HG02970 (cell line): ENCODE measurements at regions not wholly inside any gene's neighbourhood (a gene's known extent, or its start where the extent isn't known, plus 50 kb on each side); places are given as distances from the start of the nearest gene placed in this dataset.

Experiments used
- ATAC-seq: cut with Tn5 transposase; IDR thresholded peaks from one replicate; pipeline ENCODE4 v1.9.1; 2021; ENCODE audit warnings: mild to moderate bottlenecking, moderate library complexity, moderate number of reproducible peaks; ENCODE audit not compliant: unreplicated experiment, low FRiP score

- no peak for ATAC-seq
These were observed 284.6 kb upstream of the CDH5 start for GRCh38 chr16:66081775-66082366.

DNA sequence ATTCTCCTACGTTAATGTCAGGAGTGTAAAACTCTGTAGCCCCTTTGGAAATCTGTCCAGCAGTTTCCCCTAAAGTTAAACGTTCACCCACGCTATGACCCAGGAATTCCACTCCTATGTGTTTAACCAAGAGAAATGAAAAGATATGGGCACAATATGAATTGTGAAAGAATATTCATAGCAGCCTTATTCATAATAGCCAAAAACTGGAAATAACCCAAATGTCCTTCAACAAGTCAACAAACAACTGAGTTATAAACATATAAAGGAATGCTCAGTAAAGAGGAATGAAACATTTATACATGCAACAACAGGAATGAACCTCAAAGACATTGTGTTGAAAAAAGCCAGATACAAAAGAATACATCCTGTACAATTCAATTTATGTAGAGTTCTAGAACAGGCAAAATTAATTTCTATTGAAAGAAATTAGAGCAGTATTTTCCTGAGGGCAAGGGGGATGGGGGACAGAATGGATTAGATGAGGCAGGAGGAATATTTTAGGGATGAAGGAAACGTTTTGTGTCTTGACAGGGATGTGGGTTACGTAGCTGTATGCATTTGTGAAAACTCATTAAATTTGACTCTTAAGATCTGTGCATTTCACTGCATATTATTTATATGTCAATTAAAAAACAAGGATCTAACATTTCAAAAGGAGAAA is 286.7 kb upstream of the CDH5 start:
- ATAC-seq, result no peak

DNA sequence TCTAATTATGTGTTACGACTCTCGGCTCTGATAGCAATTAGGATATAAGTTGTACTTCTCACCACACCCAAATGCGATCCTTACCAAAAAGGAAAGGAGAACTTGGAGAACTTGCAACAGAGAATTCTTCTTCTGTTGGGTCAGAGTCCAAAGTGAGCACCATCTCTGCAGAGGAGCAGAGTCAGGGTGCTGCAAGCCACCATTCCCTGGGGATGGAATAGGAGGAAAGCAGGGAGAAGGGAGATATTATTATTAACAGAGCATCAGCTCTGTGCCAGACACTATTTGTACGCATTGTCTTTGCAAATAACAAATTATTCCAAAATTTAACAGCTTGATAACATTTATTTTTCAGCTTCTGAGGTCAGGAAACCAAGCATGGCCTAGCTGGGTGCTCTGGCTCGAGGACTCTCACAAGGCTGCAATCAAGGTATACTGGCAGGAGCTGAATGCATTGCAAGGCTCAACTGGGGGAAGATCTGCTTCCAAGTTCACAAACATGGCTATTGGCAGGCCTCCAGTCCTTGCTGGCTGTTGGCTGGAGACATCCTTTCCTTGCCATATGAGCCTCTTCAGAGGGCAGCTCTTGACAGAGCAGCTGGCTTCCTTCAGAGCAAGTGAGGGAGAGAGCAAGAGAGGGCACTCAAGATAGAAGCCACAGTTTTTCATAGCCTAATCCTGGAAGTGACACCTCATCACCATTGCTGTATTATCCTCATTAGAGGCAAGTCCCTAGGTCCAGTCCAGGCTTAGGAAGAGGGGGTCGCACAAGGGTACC is 296.2 kb upstream of the CDH5 start:
- no peak for ATAC-seq

DNA sequence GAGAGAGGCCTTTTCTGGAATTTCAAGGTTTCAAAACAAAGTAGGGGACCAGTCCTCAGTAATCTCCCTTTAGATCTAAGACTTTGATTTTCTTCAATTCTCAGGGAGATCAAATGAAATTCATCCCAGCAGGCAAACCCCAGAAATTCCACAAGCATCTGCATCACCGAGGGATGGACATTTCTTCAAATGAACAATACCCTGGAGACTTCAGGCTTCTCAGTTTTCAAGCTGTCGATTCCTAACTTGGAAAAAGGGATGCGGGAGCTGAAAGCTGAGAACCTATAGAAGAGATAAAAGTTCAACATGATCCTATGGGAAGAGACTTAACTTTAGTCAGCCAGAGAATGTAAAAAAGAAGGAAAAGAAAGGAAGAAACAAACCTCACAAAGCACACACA is 296.9 kb upstream of the CDH5 start:
- no peak for ATAC-seq

- no peak for ATAC-seq
These were observed 300.1 kb upstream of the CDH5 start for GRCh38 chr16:66066404-66066803.

GRCh38 chr16:66065925-66066324 is 300.6 kb upstream of the CDH5 start:
- ATAC-seq, result no peak

- no peak for ATAC-seq
These were observed 301.5 kb upstream of the CDH5 start for GRCh38 chr16:66064801-66065530.

DNA sequence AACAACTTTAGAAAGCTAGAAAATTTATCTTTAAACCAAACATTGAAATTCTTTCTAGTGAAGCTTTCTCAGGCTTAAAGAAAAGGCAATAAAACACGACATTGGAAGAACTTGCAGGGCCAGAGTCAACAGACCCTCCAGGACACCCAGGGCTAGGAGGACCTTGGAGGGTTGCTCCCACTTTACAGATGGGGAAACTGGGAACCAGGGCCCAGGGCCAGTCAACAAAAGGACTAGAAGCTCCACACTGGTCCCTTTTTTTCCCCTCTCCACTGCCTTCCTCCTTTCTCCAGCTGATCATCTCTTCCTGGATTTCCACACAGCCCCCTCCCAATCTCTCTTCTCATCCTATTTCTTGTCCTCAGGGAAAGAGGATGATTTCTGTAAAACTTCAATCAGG is 307.7 kb upstream of the CDH5 start:
- ATAC-seq, result no peak

- ATAC-seq, result no peak
These were observed 308.3 kb upstream of the CDH5 start for GRCh38 chr16:66058172-66058691.

DNA sequence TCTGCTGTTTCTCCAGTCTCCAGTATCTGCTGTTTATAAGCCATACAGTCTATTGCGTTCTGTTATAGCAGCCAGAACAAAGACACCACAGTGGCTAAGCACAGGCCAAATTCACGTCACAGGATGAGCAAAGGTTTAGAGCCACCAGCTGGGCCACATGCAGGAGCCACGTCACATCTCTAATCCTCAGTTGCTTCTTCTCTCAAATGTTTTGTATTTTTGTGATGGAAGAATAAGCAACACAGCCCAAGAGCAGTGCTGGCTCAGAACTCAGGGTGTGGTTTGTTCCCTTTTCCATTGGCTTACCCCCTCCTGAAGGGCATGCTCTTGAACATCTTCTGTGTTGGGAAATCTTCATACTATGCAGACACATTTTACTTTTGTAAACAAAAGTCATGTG is 309.4 kb upstream of the CDH5 start:
- no peak for ATAC-seq

GRCh38 chr16:66054095-66054494 is 312.4 kb upstream of the CDH5 start:
- ATAC-seq, result no peak

DNA sequence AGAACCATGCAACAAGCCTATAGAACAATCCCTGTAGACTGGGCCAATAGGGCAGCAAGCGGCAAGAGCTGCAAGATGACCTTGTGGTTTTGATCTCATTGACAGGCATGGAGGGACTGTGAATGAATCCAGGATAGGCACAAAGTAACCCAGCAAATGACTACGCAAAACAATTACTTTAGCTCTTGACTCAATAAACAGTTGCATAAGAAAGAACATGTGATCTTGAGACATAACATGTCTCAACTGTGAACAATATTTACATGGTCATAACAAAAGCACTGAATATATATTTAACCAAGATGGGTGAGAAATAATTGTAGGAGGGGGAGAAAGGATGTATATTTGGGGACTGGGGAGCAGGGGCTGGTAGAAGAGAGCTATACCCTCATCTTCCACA is 313.7 kb upstream of the CDH5 start:
- ATAC-seq, result no peak

DNA sequence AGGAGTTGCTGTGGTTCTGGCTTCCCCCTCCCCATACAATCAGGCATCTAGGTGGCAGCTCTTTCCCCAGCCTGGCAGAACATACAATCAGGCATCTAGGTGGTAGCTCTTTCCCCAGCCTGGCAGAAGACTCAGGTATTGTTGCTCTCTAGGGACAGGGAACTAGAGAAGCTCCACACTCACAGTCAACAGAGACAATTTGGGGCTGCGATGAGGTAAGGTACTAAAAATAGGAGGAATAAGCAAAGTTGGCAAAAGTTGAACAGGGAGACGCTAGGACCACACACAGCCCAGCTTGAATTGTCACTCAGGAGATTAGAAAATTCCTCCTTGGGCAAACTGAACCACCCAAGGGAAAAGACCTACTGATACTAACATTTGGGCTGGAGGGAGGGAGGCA is 315.5 kb upstream of the CDH5 start:
- ATAC-seq, result no peak

DNA sequence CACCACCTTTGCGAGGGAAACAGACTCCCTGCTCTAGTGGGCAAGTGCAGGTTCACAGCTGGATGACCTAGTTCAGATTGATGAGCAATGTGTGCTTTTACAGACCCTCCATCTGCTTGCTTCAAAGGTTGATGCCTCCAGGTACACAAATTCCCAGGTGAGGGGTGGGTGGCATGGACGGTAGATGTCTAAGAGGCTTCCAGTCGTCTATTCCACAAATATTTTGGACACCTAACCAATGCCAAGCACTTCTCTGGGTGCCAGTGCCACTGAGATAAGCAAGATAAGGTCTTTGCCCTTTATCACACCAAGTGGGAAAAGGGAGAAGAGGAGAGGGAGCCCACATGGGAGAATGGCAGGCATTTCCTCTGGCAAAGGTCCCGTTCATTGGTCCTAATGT is 316.6 kb upstream of the CDH5 start:
- ATAC-seq, result no peak

- no peak for ATAC-seq
These were observed 320.9 kb upstream of the CDH5 start for GRCh38 chr16:66045626-66046025.

DNA sequence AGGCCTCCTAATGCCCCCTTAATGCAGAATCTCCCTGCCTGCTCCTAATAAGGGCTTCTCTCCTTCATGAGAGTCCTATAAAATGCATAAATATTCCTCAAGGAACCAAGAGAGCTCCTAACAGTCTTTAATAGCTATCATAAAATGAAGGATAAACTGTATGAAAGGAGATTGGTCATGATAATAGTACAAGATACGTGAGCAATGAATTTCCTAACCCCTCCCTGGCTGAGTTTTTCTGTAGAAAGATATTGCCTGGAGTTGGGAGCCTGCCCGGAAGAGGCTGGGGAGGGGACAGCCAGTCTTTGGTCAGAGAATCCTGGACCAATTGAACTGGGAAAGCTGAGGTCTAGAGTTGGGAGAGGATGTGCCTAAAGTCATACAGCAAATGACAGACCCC is 321.9 kb upstream of the CDH5 start:
- ATAC-seq, result no peak

DNA sequence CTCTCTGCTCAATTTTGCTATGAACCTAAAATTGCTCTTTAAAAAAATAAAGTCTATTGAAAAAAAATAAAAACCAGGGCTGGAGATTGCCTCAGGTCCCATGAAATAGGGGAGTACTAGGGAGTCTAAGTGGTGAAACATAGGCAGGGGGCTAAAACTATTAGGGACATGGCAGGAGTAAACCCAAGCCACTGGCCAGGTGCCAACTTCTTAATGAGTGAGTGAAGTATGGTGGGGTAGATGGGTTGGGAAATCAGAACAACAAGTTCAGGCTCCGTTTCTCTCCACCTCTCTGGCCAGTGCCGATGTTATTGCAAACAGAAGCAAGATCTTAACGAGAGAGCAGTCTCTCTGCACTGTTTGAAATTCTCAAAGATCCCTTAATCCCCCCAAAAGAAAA is 322.4 kb upstream of the CDH5 start:
- ATAC-seq, result no peak

GRCh38 chr16:66043326-66043725 is 323.2 kb upstream of the CDH5 start:
- no peak for ATAC-seq

GRCh38 chr16:66042341-66042740 is 324.1 kb upstream of the CDH5 start:
- no peak for ATAC-seq

- no peak for ATAC-seq
These were observed 324.6 kb upstream of the CDH5 start for GRCh38 chr16:66041907-66042306.

DNA sequence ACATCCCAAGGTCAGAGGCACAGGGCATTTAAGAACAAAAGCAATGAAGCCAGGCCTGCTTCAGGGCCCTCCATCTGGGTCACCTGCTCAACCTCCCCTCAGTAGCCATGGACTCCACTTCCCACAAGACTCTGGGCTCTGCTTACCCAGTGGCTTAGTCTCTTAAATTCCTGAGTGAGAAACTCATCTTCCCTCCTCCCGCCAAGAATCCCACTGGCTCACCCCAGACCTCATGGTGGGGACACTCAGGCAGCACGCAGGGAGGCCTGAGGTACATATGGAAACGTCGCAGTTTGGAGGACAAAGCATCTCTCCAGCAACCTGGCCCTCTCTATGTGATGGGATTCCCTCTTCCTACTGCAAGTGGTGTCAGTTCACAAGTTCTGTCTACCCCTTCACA is 326.7 kb upstream of the CDH5 start:
- no peak for ATAC-seq
